ENCODE measurements at regions not wholly inside any gene's neighbourhood (a gene's known extent, or its start where the extent isn't known, plus 50 kb on each side); places are given as distances from the start of the nearest gene placed in this dataset.

GRCh38 chr16:61412562-61412961, 623.7 kb downstream of the CDH8 start:
- H3K27ac ChIP-seq: no peak overlapping the region
- H3K9me3 ChIP-seq: no peaks in the 10 kb centered on the region
- H3K4me1 ChIP-seq: no peaks in the 10 kb centered on the region
- no peaks in the 10 kb centered on the region for H3K27me3 ChIP-seq
- H3K4me3 ChIP-seq: no peak overlapping the region
- TF ChIP-seq POLR2AphosphoS5 (IDR thresholded peaks at IDR 0.05): no peak
- no peak for TF ChIP-seq POLR2A (IDR thresholded peaks at IDR 0.05)
- TF ChIP-seq EP300 (IDR thresholded peaks at IDR 0.05): no peak
- TF ChIP-seq, protein P1, sequence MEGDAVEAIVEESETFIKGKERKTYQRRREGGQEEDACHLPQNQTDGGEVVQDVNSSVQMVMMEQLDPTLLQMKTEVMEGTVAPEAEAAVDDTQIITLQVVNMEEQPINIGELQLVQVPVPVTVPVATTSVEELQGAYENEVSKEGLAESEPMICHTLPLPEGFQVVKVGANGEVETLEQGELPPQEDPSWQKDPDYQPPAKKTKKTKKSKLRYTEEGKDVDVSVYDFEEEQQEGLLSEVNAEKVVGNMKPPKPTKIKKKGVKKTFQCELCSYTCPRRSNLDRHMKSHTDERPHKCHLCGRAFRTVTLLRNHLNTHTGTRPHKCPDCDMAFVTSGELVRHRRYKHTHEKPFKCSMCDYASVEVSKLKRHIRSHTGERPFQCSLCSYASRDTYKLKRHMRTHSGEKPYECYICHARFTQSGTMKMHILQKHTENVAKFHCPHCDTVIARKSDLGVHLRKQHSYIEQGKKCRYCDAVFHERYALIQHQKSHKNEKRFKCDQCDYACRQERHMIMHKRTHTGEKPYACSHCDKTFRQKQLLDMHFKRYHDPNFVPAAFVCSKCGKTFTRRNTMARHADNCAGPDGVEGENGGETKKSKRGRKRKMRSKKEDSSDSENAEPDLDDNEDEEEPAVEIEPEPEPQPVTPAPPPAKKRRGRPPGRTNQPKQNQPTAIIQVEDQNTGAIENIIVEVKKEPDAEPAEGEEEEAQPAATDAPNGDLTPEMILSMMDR (IDR thresholded peaks at IDR 0.05): no peak
- intact Hi-C loops (cut with DNase I): no loop called here
- no peak for DNase-seq
- WGBS, 2 donors: 82 to 87% methylated on average over 4 of the region's 4 CpGs
- no peaks in the 10 kb centered on the region for H3K36me3 ChIP-seq

DNA sequence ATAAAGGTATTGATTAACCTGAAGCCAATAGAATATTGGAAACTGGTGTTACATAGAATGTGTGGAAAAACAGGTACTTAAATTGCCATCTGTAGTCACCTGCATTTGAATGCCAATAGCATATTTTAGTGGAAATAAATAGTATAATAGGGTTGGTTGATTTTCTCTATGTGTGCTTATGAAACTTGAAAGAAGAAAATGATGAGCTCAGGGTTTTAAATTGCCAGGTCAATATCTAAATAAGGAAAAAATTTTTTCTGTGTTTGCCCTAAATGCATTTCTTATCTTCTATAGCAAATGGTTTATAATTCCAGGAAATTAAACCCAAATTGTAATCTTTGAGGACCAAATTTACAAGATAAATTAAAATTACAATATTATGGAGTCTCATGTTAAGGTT, 626.6 kb downstream of the CDH8 start:
- Histone ChIP-seq H3K27me3 (no peaks in the 10 kb centered on the region), H3K36me3 (no peaks in the 10 kb centered on the region), H3K4me3 (no peak overlapping the region), H3K9me3 (no peaks in the 10 kb centered on the region), H3K27ac (no peak overlapping the region), H3K4me1 (no peaks in the 10 kb centered on the region)
- intact Hi-C loops (cut with DNase I): no loop called here
- TF ChIP-seq POLR2A (IDR thresholded peaks at IDR 0.05) (no peak), POLR2AphosphoS5 (IDR thresholded peaks at IDR 0.05) (no peak), EP300 (IDR thresholded peaks at IDR 0.05) (no peak)
- TF ChIP-seq, protein P1 (IDR thresholded peaks at IDR 0.05): no peak
- no peak for DNase-seq

- WGBS, 2 donors: 71 to 77% methylated on average over 4 of the region's 4 CpGs
These were observed 632.9 kb downstream of the CDH8 start for GRCh38 chr16:61403386-61403785.

DNA sequence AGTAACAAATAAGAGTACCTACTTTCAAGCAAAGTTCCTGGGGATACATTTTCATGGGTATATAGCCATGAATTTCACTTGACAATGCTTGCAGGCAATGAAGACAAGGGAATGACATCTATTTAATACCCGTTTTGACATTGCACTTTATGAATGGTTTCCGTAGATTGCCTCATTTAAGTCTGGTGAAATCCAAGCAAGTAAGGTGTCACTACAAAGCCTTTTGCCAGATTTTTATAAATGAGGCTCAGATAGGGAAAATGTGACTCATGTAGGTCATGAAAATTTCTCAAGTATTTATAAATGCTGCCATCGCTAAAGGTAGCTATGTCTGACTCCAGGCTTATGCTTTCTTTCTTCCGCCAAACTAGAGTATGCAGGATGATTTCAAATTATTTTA, 644.3 kb downstream of the CDH8 start:
- no peaks in the 10 kb centered on the region for H3K36me3 ChIP-seq
- no peak for DNase-seq
- TF ChIP-seq, protein P1 (IDR thresholded peaks at IDR 0.05): no peak
- intact Hi-C loops (cut with DNase I): no loop called here
- H3K27ac ChIP-seq: no peak overlapping the region
- no peaks in the 10 kb centered on the region for H3K27me3 ChIP-seq
- WGBS, 2 donors: 89 to 91% methylated on average over 4 of the region's 4 CpGs
- H3K4me1 ChIP-seq: no peaks in the 10 kb centered on the region
- H3K9me3 ChIP-seq: no peaks in the 10 kb centered on the region
- no peak overlapping the region for H3K4me3 ChIP-seq

More at GRCh38 chr16:61403386-61403785, 632.9 kb downstream of the CDH8 start:
- H3K36me3 ChIP-seq: no peaks in the 10 kb centered on the region
- no peak overlapping the region for H3K4me3 ChIP-seq
- no peak overlapping the region for H3K27ac ChIP-seq
- intact Hi-C loops (cut with DNase I): no loop called here
- no peak for DNase-seq
- H3K4me1 ChIP-seq: no peaks in the 10 kb centered on the region
- H3K27me3 ChIP-seq: no peaks in the 10 kb centered on the region
- no peaks in the 10 kb centered on the region for H3K9me3 ChIP-seq
- TF ChIP-seq EP300 (IDR thresholded peaks at IDR 0.05) (no peak), POLR2AphosphoS5 (IDR thresholded peaks at IDR 0.05) (no peak), POLR2A (IDR thresholded peaks at IDR 0.05) (no peak)
- TF ChIP-seq, protein P1 (IDR thresholded peaks at IDR 0.05): no peak

DNA sequence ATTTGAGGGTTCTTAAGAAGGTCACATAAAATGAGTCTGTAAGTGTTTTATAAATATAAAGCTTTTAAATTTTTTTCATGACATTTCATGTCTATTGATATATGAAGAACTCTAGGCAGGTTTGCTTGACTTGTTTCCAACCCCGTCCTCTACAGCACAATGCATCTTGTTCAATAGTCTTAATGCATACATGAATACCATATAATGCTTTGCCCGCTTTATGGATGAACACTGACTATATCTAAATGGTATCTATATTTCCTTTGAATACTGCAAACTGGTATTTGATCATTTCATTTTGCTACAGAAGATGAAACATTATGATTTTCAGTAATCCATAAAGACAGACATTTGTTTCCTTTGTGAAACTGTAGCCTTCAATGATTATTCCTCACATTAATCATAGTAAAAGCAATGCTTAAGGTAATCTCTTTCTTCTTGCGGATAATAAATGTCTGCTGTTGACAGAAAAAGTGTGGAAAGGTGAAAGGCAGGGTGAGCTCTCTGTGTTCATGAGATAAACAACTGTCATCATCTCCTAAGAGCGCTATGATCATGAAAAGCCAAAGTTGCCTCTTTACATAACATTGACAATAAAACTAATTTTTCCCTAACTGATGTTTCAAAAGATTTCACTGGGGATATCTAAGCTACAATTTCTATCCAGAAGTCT, 645.1 kb downstream of the CDH8 start:
- H3K9me3 ChIP-seq: no peaks in the 10 kb centered on the region
- no peaks in the 10 kb centered on the region for H3K4me1 ChIP-seq
- no peaks in the 10 kb centered on the region for H3K36me3 ChIP-seq
- H3K27me3 ChIP-seq: no peaks in the 10 kb centered on the region
- no peak for TF ChIP-seq EP300 (IDR thresholded peaks at IDR 0.05)
- TF ChIP-seq, protein P1 (IDR thresholded peaks at IDR 0.05): no peak
- H3K4me3 ChIP-seq: no peak overlapping the region
- H3K27ac ChIP-seq: no peak overlapping the region
- intact Hi-C loops (cut with DNase I): no loop called here
- WGBS, 2 donors: 78 to 80% methylated on average over 4 of the region's 4 CpGs
- DNase-seq: no peak
